Hepatocyte (in vitro differentiated cells): ENCODE measurements at regions not wholly inside any gene's neighbourhood (a gene's known extent, or its start where the extent isn't known, plus 50 kb on each side); places are given as distances from the start of the nearest gene placed in this dataset.

Experiments used
- CTCF ChIP-seq: fragments of 200-600 bp; sonication (generic); IDR thresholded peaks from 2 replicates; pipeline ENCODE4 v1.5.1; 2016; ENCODE audit warnings: antibody characterized with exemption, mild to moderate bottlenecking; ENCODE audit not compliant: poor library complexity
- EZH2 ChIP-seq: fragments of 200-600 bp; sonication (generic); IDR thresholded peaks from 2 replicates; pipeline ENCODE4 v1.6.1; 2016; ENCODE audit warnings: antibody characterized with exemption, mild to moderate bottlenecking, borderline replicate concordance

GRCh38 chr18:1273469-1273868, 368.8 kb downstream of the ADCYAP1 start:
- TF ChIP-seq CTCF (no peak), EZH2 (no peak)
